ENCODE measurements at regions not wholly inside any gene's neighbourhood (a gene's known extent, or its start where the extent isn't known, plus 50 kb on each side); places are given as distances from the start of the nearest gene placed in this dataset.

GRCh38 chr11:19501631-19502030, 211.0 kb upstream of the NAV2 start:
- Histone ChIP-seq H3K4me2 (ENCODE audit: low read depth, low read length) (no peak overlapping the region), H4K20me1 (ENCODE audit: insufficient read depth, low read length) (no peaks in the 10 kb centered on the region), H3K9ac (ENCODE audit: low read depth, low read length) (no peak overlapping the region), H3K27me3 (ENCODE audit: control insufficient read depth, insufficient read depth, low read length) (no peaks in the 10 kb centered on the region; the same call in none of the 2 replicates), H3K4me3 (ENCODE audit: insufficient read depth, low read depth, low read length) (no peak overlapping the region), H2AK5ac (ENCODE audit: low read depth, low read length) (no peak overlapping the region), H2BK15ac (ENCODE audit: low read depth, low read length) (no peak overlapping the region), H2AFZ (replicated peaks; ENCODE audit: low read length, poor library complexity) (no peak overlapping the region), H2AK9ac (replicated peaks; ENCODE audit: low read depth, low read length, poor library complexity) (no peak overlapping the region), H4K5ac (ENCODE audit: low read depth, low read length) (no peak overlapping the region), H4K8ac (ENCODE audit: low read depth in 2 of 2, low read length in 2 of 2) (no peak overlapping the region), H3K56ac (ENCODE audit: extremely low read depth, insufficient read depth, low read length) (no peak overlapping the region), H4K91ac (ENCODE audit: insufficient read depth, low read depth, low read length) (no peak overlapping the region), H3K4me1 (ENCODE audit: control insufficient read depth, insufficient read depth, low read length) (no peaks in the 10 kb centered on the region), H2BK120ac (ENCODE audit: low read depth, low read length) (no peak overlapping the region), H3K18ac (ENCODE audit: low read depth, low read length) (no peak overlapping the region), H2BK20ac (ENCODE audit: low read depth, low read length) (no peak overlapping the region), H3K79me1 (ENCODE audit: low read depth in 1 of 2, low read length in 2 of 2) (no peaks in the 10 kb centered on the region), H3K36me3 (ENCODE audit: control insufficient read depth, insufficient read depth, low read length) (no peaks in the 10 kb centered on the region), H3K14ac (replicated peaks; ENCODE audit: low read depth, low read length) (no peak overlapping the region), H3K23ac (ENCODE audit: low read depth, low read length) (no peak overlapping the region), H3K27ac (ENCODE audit: insufficient read depth, low read length) (no peak overlapping the region), H3K9me3 (ENCODE audit: control insufficient read depth, insufficient read depth, low read length) (no peaks in the 10 kb centered on the region; the same call in 1 of the 2 replicates), H2BK5ac (ENCODE audit: low read depth, low read length, poor library complexity, severe bottlenecking) (no peak overlapping the region), H3K9me1 (ENCODE audit: insufficient read depth, low read length) (no peaks in the 10 kb centered on the region; the same call in 1 of the 2 replicates), H3K4ac (ENCODE audit: low read depth, low read length) (no peak overlapping the region)
- no TSS peak for BruUV-seq (replicated peaks)
- DNase-seq (no peak), ATAC-seq (ENCODE audit: low read depth) (no peak)
- dilution Hi-C loops (cut with HindIII; ENCODE audit: low sequenced_read_pairs, unreplicated experiment) = no loop called here
- ChIA-PET POLR2A (ENCODE audit: unreplicated experiment) (no interaction called here), CTCF (no interaction called here)
- in situ Hi-C loops (cut with MboI; ENCODE audit: low sequenced_read_pairs) = no loop called here
- TF ChIP-seq POLR2A (IDR thresholded peaks at IDR 0.05; ENCODE audit: low read depth, low read length) = no peak
- TF ChIP-seq CHD1 (IDR thresholded peaks at IDR 0.05; ENCODE audit: low read depth, low read length) = no peak
- no peak for TF ChIP-seq RAD21 (IDR thresholded peaks at IDR 0.05; ENCODE audit: low read length)
- TF ChIP-seq RCOR1 (IDR thresholded peaks at IDR 0.05; ENCODE audit: insufficient replicate concordance, low read length) = no peak
- TF ChIP-seq FOS (IDR thresholded peaks at IDR 0.05; ENCODE audit: low read depth, low read length) = no peak
- no peak for TF ChIP-seq MXI1 (IDR thresholded peaks at IDR 0.05; ENCODE audit: borderline replicate concordance, low read depth, low read length)
- TF ChIP-seq BHLHE40 (IDR thresholded peaks at IDR 0.05; ENCODE audit: low read depth, low read length) = no peak
- no peak for TF ChIP-seq CTCF (conservative IDR thresholded peaks at IDR 0.05; ENCODE audit: low read depth, low read length)
- no peak for TF ChIP-seq MAFK (IDR thresholded peaks at IDR 0.05; ENCODE audit: low read depth, low read length)
- TF ChIP-seq MAZ (IDR thresholded peaks at IDR 0.05; ENCODE audit: borderline replicate concordance, low read depth, low read length) = no peak
- TF ChIP-seq, protein P1, sequence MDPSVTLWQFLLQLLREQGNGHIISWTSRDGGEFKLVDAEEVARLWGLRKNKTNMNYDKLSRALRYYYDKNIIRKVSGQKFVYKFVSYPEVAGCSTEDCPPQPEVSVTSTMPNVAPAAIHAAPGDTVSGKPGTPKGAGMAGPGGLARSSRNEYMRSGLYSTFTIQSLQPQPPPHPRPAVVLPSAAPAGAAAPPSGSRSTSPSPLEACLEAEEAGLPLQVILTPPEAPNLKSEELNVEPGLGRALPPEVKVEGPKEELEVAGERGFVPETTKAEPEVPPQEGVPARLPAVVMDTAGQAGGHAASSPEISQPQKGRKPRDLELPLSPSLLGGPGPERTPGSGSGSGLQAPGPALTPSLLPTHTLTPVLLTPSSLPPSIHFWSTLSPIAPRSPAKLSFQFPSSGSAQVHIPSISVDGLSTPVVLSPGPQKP (IDR thresholded peaks at IDR 0.05; ENCODE audit: borderline replicate concordance, low read depth, low read length) = no peak
- TF ChIP-seq SMC3 (IDR thresholded peaks at IDR 0.05; ENCODE audit: low read depth, low read length) = no peak
- no peak for TF ChIP-seq NFE2L2 (IDR thresholded peaks at IDR 0.05; ENCODE audit: low read depth, low read length)
- TF ChIP-seq, protein P2, sequence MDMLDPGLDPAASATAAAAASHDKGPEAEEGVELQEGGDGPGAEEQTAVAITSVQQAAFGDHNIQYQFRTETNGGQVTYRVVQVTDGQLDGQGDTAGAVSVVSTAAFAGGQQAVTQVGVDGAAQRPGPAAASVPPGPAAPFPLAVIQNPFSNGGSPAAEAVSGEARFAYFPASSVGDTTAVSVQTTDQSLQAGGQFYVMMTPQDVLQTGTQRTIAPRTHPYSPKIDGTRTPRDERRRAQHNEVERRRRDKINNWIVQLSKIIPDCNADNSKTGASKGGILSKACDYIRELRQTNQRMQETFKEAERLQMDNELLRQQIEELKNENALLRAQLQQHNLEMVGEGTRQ (IDR thresholded peaks at IDR 0.05; ENCODE audit: low read depth, low read length) = no peak
- intact Hi-C loops (cut with micrococcal nuclease) = loop anchor here (2.0 kb wide), 1 partner anchor 59 kb away; no protein-coding TSS in a partner anchor
- 96% methylated on average over 5 of the region's 7 CpGs; no CpG with 5 or more reads in 1 of the 2 experiments for WGBS, 2 experiments (ENCODE audit: extremely low coverage in 2 of 2, insufficient read length in 1 of 2)
